Body of pancreas (tissue), 4 donors: ENCODE measurements at regions not wholly inside any gene's neighbourhood (a gene's known extent, or its start where the extent isn't known, plus 50 kb on each side); places are given as distances from the start of the nearest gene placed in this dataset.

ENCODE experiments used
- ATAC-seq: fragments of 150-250 bp; one replicate; pipeline ENCODE4 v1.9.1; 2016
- DNase-seq, 4 donors: peaks; one replicate each; pipeline ENCODE4 v3.0.0-alpha.2; 2019
- H3K27ac ChIP-seq, 4 donors: fragments of 200-600 bp; sonication (generic); 1 replicate in 3 of 4; 2 replicates in 1 of 4; pipeline versions ENCODE4 v1.5.1 to v1.6.1; 2016 to 2019; ENCODE audit warnings: mild to moderate bottlenecking in 1 of 4, mixed read lengths in 1 of 4, moderate library complexity in 1 of 4
- H3K27me3 ChIP-seq, 2 donors: fragments of 200-600 bp; sonication (generic); one replicate each; pipeline ENCODE4 v1.6.0; 2016; ENCODE audit warnings: mild to moderate bottlenecking in 1 of 2
- H3K36me3 ChIP-seq, 2 donors: fragments of 200-600 bp; sonication (generic); replicated peaks in 1 of 2; 2 replicates each; pipeline ENCODE4 v1.5.1; 2016; ENCODE audit warnings: low read depth in 2 of 2; ENCODE audit not compliant: insufficient read depth in 1 of 2
- H3K4me1 ChIP-seq: fragments of 200-600 bp; sonication (generic); one replicate; pipeline ENCODE4 v1.6.0; 2016
- H3K4me3 ChIP-seq, 2 donors: fragments of 200-600 bp; sonication (generic); 1 replicate in 1 of 2; 2 replicates in 1 of 2; pipeline ENCODE4 v1.5.1; 2016 to 2019
- H3K9me3 ChIP-seq, 3 donors: fragments of 200-600 bp; sonication (generic); 1 replicate in 2 of 3; 2 replicates in 1 of 3; pipeline ENCODE4 v1.5.1; 2016
- POLR2A ChIP-seq, 3 donors: fragments of 450-650 bp; IDR thresholded peaks; one replicate each; pipeline ENCODE4 v1.6.1; 2016; ENCODE audit warnings: antibody characterized with exemption in 3 of 3, mild to moderate bottlenecking in 2 of 3
- WGBS, 2 donors: methylation state at CpG; one replicate each; pipeline ENCODE4 v1.1.5; 2017; 5-methylcytosine and 5-hydroxymethylcytosine counted together
- intact Hi-C: fragments of 100-400 bp; cut with DNase I; formaldehyde crosslinking; loops from one replicate; pipeline ENCODE4 v1.15.1; 2023
- TF ChIP-seq, protein P1 (sequence below), 7 experiments: fragments of 450-650 bp in 4 of 7; fragments of 200-600 bp in 3 of 7; sonication (generic) in 3 of 7; IDR thresholded peaks; one replicate each; pipeline ENCODE4 v1.5.1; 2016 to 2019; ENCODE audit warnings: antibody characterized with exemption in 7 of 7

DNA sequence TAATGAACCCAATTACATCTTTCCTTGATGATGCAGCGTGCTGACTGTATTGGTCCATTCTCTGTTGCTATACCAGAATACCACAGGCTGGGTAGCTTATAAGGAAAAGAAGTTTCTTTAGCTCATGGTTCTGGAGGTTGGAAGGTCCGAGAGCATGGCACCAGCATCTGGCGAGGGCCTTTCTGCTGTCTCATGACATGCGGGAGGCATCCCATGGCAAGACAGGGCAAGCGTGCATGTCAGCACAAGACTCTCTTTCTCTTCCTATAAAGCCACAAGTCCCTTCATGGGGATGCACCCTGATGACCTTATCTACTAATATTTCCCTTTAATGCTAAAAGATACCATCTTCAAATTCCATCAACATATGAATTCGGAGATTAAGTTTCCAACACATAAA lies 122.8 kb upstream of the FHL2 start:
- WGBS, 2 donors = 57 to 61% methylated on average over 6 of the region's 6 CpGs
- ATAC-seq = no peak
- DNase-seq = no peak
- Histone ChIP-seq H3K36me3 (no peaks in the 10 kb centered on the region), H3K4me1 (peaks cover 8% of the 10 kb centered on the region), H3K9me3 (no peaks in the 10 kb centered on the region), H3K4me3 (no peak overlapping the region), H3K27ac (no peak overlapping the region), H3K27me3 (no peaks in the 10 kb centered on the region)
- intact Hi-C loops = no loop called here
- TF ChIP-seq, protein P1, sequence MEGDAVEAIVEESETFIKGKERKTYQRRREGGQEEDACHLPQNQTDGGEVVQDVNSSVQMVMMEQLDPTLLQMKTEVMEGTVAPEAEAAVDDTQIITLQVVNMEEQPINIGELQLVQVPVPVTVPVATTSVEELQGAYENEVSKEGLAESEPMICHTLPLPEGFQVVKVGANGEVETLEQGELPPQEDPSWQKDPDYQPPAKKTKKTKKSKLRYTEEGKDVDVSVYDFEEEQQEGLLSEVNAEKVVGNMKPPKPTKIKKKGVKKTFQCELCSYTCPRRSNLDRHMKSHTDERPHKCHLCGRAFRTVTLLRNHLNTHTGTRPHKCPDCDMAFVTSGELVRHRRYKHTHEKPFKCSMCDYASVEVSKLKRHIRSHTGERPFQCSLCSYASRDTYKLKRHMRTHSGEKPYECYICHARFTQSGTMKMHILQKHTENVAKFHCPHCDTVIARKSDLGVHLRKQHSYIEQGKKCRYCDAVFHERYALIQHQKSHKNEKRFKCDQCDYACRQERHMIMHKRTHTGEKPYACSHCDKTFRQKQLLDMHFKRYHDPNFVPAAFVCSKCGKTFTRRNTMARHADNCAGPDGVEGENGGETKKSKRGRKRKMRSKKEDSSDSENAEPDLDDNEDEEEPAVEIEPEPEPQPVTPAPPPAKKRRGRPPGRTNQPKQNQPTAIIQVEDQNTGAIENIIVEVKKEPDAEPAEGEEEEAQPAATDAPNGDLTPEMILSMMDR (IDR thresholded peaks at IDR 0.05) = no peak
- TF ChIP-seq POLR2A (IDR thresholded peaks at IDR 0.05) = no peak

DNA sequence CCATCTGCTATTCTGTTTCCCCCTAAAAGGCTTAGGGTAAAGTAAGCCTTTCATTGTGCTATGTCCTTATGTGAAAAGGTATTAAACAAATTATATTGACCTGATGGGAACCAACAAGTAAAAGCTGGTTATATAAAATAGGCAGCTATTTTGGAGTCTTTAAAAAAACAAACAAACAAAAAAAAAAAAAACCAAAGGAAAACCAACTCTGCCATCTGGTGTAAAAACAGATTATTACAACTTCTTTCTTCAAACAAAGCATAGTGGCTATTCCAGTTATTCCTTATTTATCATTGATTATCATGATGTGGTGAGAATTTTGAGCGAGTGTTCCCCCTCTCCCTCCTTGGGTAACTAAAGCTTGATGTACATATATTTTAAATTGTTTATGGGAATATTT lies 122.3 kb upstream of the FHL2 start:
- Histone ChIP-seq H3K4me3 (no peak overlapping the region), H3K36me3 (no peaks in the 10 kb centered on the region), H3K27me3 (no peaks in the 10 kb centered on the region), H3K27ac (no peak overlapping the region), H3K9me3 (no peaks in the 10 kb centered on the region), H3K4me1 (peaks cover 8% of the 10 kb centered on the region)
- ATAC-seq (no peak), DNase-seq (no peak)
- intact Hi-C loops = no loop called here
- 0 to 2% methylated on average over 1 of the region's 1 CpG for WGBS, 2 donors
- TF ChIP-seq, protein P1 (IDR thresholded peaks at IDR 0.05) = peak in 6 of 7 experiments; percentile 26 to 69 (median 52)
- TF ChIP-seq POLR2A (IDR thresholded peaks at IDR 0.05) = no peak

DNA sequence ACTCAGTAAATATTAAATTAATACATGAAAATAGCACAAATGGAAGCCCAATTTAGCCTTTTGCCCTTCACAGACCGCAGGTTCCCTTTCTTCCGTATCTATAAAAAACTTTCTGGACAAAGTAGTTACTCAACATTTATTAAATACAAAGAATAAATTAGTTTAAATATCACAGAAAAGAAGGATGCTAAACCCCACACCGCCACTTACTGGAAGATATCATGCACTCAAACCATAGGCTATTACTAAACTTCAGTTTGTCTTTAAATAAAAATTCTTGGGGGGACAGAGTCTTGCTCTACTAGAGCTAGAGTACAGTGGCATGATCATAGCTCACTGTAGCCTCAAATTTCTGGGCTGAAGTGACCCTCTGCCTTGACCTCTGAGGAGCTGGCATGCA lies 120.7 kb upstream of the FHL2 start:
- no peak for DNase-seq
- TF ChIP-seq, protein P1 (IDR thresholded peaks at IDR 0.05) = no peak
- TF ChIP-seq POLR2A (IDR thresholded peaks at IDR 0.05) = no peak
- 48 to 70% methylated on average over 3 of the region's 3 CpGs for WGBS, 2 donors
- intact Hi-C loops = no loop called here
- Histone ChIP-seq H3K36me3 (no peaks in the 10 kb centered on the region), H3K27ac (no peak overlapping the region), H3K4me1 (peaks cover 8% of the 10 kb centered on the region), H3K27me3 (no peaks in the 10 kb centered on the region), H3K4me3 (no peak overlapping the region), H3K9me3 (no peaks in the 10 kb centered on the region)
- no peak for ATAC-seq

DNA sequence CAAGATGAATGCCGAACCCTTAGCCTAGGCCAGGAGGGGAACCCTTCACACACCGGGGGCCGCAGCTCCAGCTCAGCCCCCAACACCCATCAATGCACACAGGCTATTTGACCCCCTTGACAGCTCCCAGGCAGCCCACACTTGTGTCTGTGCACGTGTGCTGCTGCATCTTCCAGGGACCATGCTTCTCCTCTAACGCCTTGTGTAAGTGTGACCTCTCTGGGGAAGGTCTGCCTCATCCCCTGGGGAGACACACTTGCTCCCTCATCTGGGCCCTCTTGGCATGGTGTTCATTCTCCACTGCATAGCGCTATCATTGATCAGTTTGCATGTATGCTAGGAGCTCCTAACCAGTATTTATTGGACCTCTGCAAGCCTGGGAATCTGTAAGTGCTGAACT lies 120.0 kb upstream of the FHL2 start:
- Histone ChIP-seq H3K27me3 (no peaks in the 10 kb centered on the region), H3K9me3 (no peaks in the 10 kb centered on the region), H3K27ac (no peak overlapping the region), H3K4me1 (peaks cover 8% of the 10 kb centered on the region), H3K36me3 (no peaks in the 10 kb centered on the region), H3K4me3 (no peak overlapping the region)
- DNase-seq (no peak), ATAC-seq (no peak)
- TF ChIP-seq POLR2A (IDR thresholded peaks at IDR 0.05) = no peak
- TF ChIP-seq, protein P1 (IDR thresholded peaks at IDR 0.05) = no peak
- intact Hi-C loops = no loop called here
- 78 to 83% methylated on average over 5 to 6 of the region's 6 CpGs for WGBS, 2 donors

DNA sequence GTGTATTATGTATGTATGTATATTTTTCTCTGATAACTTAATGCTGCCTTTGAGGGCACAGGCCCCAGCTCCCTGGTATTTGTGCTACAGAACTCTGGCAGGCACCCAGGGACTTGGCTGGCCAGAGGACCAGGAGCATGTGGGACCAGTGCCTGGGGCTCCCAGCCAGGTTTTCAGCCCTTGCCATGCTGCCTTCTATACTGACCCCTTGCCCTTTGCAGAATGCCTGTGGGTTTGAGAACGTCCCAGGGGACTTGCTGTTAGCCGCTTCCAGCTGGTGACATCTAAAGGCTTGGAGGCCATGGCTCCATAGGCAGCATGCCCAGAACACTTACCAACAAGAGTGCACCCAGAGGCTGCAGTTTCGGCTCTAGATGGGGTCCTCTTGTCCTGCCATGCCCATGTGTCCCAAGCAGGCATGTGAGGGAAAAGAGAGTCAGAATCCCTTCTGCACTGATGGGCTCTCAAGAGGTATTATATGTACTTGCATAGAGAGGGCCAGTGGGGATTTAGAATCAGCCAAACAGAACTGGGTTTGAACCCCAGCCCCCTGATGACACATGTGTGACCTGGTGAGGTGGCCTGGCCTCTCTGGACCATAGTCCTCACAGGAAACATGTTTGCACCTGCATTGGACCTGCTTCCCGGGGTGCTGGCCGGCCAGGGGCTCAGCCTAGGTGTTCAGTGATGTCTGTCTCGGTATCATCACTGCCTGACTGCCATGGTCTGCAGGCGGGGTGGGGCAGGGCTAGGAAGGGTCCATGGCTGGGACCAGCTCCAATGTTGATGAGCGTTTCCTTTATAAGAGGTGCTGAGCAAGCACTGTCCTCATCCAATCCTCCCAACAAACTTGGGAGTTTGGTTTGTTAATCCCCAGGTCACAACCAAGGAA lies 119.2 kb upstream of the FHL2 start:
- Histone ChIP-seq H3K27me3 (no peaks in the 10 kb centered on the region), H3K4me1 (peaks cover 8% of the 10 kb centered on the region), H3K4me3 (no peak overlapping the region), H3K36me3 (no peaks in the 10 kb centered on the region), H3K9me3 (no peaks in the 10 kb centered on the region), H3K27ac (peak overlapping the region in 1 of 4 donors; percentile 43)
- DNase-seq (peak; percentile 46 to 81 (median 74)), ATAC-seq (peak; percentile 24)
- 67 to 83% methylated on average over 4 to 8 of the region's 8 CpGs for WGBS, 2 donors
- TF ChIP-seq, protein P1 (IDR thresholded peaks at IDR 0.05) = no peak
- TF ChIP-seq POLR2A (IDR thresholded peaks at IDR 0.05) = no peak
- intact Hi-C loops = no loop called here
